Glutamatergic neuron (in vitro differentiated cells): ENCODE measurements at regions not wholly inside any gene's neighbourhood (a gene's known extent, or its start where the extent isn't known, plus 50 kb on each side); places are given as distances from the start of the nearest gene placed in this dataset.

ENCODE experiments used
- DNase-seq: peaks from one replicate; pipeline ENCODE4 v3.0.0; 2022
- H3K27ac Mint-ChIP-seq: one replicate; pipeline ENCODE4 v1.8.0; 2020; ENCODE audit warnings: mild to moderate bottlenecking, mixed read lengths, inconsistent platforms; ENCODE audit not compliant: unreplicated experiment
- H3K27me3 Mint-ChIP-seq: one replicate; pipeline ENCODE4 v1.8.0; 2020; ENCODE audit warnings: mild to moderate bottlenecking, moderate library complexity, mixed read lengths, inconsistent platforms; ENCODE audit not compliant: unreplicated experiment
- H3K36me3 Mint-ChIP-seq: one replicate; pipeline ENCODE4 v1.8.0; 2020; ENCODE audit warnings: mild to moderate bottlenecking, mixed read lengths, inconsistent platforms; ENCODE audit not compliant: unreplicated experiment
- H3K4me1 Mint-ChIP-seq: one replicate; pipeline ENCODE4 v1.8.0; 2020; ENCODE audit warnings: mild to moderate bottlenecking, low read depth, mixed read lengths, inconsistent platforms; ENCODE audit not compliant: unreplicated experiment
- H3K4me3 Mint-ChIP-seq: one replicate; pipeline ENCODE4 v1.8.0; 2020; ENCODE audit warnings: mild to moderate bottlenecking, mixed read lengths, inconsistent platforms; ENCODE audit not compliant: unreplicated experiment
- H3K9me3 Mint-ChIP-seq: one replicate; pipeline ENCODE4 v1.8.0; 2020; ENCODE audit warnings: mild to moderate bottlenecking, moderate library complexity, mixed read lengths, inconsistent platforms; ENCODE audit not compliant: unreplicated experiment
- CTCF ChIP-seq: fragments of 200-600 bp; sonication (generic); IDR thresholded peaks from one replicate; pipeline ENCODE4 v1.5.0; 2021; ENCODE audit not compliant: partially characterized antibody, unreplicated experiment

- Mint-ChIP-seq H3K4me1 (peaks cover 32% of the 10 kb centered on the region), H3K9me3 (peaks cover 6% of the 10 kb centered on the region), H3K27ac (peak overlapping the region; percentile 92), H3K36me3 (no peaks in the 10 kb centered on the region), H3K27me3 (no peaks in the 10 kb centered on the region), H3K4me3 (no peak overlapping the region)
- no peak for TF ChIP-seq CTCF
- no peak for DNase-seq
These were observed 181.9 kb downstream of the CEP135 start for GRCh38 chr4:56130606-56131155.

- Mint-ChIP-seq H3K4me1 (peaks cover 32% of the 10 kb centered on the region), H3K36me3 (no peaks in the 10 kb centered on the region), H3K4me3 (peak overlapping the region; percentile 16), H3K9me3 (peaks cover 6% of the 10 kb centered on the region), H3K27me3 (no peaks in the 10 kb centered on the region), H3K27ac (peak overlapping the region; percentile 39)
- TF ChIP-seq CTCF = peak; percentile 23
- DNase-seq = no peak
These were observed 180.7 kb downstream of the CEP135 start for GRCh38 chr4:56129431-56129861.

- H3K36me3 Mint-ChIP-seq = no peaks in the 10 kb centered on the region
- TF ChIP-seq CTCF = no peak
- H3K4me3 Mint-ChIP-seq = peak overlapping the region; percentile 18
- DNase-seq = no peak
- peak overlapping the region; percentile 88 for H3K27ac Mint-ChIP-seq
- peaks cover 6% of the 10 kb centered on the region for H3K9me3 Mint-ChIP-seq
- no peaks in the 10 kb centered on the region for H3K27me3 Mint-ChIP-seq
- peaks cover 32% of the 10 kb centered on the region for H3K4me1 Mint-ChIP-seq
These were observed 179.5 kb downstream of the CEP135 start for GRCh38 chr4:56128213-56128612.

GRCh38 chr4:56127716-56128115 is 179.0 kb downstream of the CEP135 start:
- no peak for TF ChIP-seq CTCF
- no peaks in the 10 kb centered on the region for H3K36me3 Mint-ChIP-seq
- peak overlapping the region; percentile 18 for H3K4me3 Mint-ChIP-seq
- DNase-seq = no peak
- peak overlapping the region; percentile 88 for H3K27ac Mint-ChIP-seq
- peaks cover 6% of the 10 kb centered on the region for H3K9me3 Mint-ChIP-seq
- no peaks in the 10 kb centered on the region for H3K27me3 Mint-ChIP-seq
- H3K4me1 Mint-ChIP-seq = peaks cover 31% of the 10 kb centered on the region

- no peak for TF ChIP-seq CTCF
These were observed 174.8 kb downstream of the CEP135 start for GRCh38 chr4:56123547-56123946.

More at GRCh38 chr4:56123547-56123946, 174.8 kb downstream of the CEP135 start:
- Mint-ChIP-seq H3K36me3 (no peaks in the 10 kb centered on the region), H3K9me3 (no peaks in the 10 kb centered on the region), H3K4me1 (peaks cover 14% of the 10 kb centered on the region), H3K27ac (no peak overlapping the region), H3K27me3 (no peaks in the 10 kb centered on the region), H3K4me3 (no peak overlapping the region)
- DNase-seq = no peak
